ENCODE measurements at regions not wholly inside any gene's neighbourhood (a gene's known extent, or its start where the extent isn't known, plus 50 kb on each side); places are given as distances from the start of the nearest gene placed in this dataset.

- no peak overlapping the region for H3K27ac ChIP-seq (ENCODE audit: insufficient read depth, low read length, poor library complexity, severe bottlenecking)
- Mint-ChIP-seq H3K36me3 (no peaks in the 10 kb centered on the region), H3K9me3 (peaks cover 0 to 21% (median 11%) of the 10 kb centered on the region in 7 donors), H3K27ac (no peak overlapping the region), H3K27me3 (no peaks in the 10 kb centered on the region), H3K4me3 (no peak overlapping the region), H3K4me1 (no peaks in the 10 kb centered on the region)
- no peak for DNase-seq
- H3K36me3 ChIP-seq (ENCODE audit: control insufficient read depth, insufficient read depth, low read length): no peaks in the 10 kb centered on the region
- no peaks in the 10 kb centered on the region for H3K4me1 ChIP-seq (ENCODE audit: control insufficient read depth, insufficient read depth, low read length, poor library complexity, severe bottlenecking)
- H3K4me3 ChIP-seq (ENCODE audit: low read depth, low read length): no peak overlapping the region
- ATAC-seq (ENCODE audit: low read depth in 2 of 2): no peak
- H3K9me3 ChIP-seq (ENCODE audit: control insufficient read depth in 2 of 2, low read length in 2 of 2): no peaks in the 10 kb centered on the region
- H3K27me3 ChIP-seq (ENCODE audit: control insufficient read depth, insufficient read depth, low read length): no peaks in the 10 kb centered on the region
Measured at GRCh38 chr1:72643142-72643541, 360.8 kb upstream of the NEGR1 start.

GRCh38 chr1:72637593-72637992, 355.3 kb upstream of the NEGR1 start:
- H3K4me1 ChIP-seq (ENCODE audit: control insufficient read depth, insufficient read depth, low read length, poor library complexity, severe bottlenecking): no peaks in the 10 kb centered on the region
- H3K4me1 Mint-ChIP-seq: peaks cover 0 to 5% (median 0%) of the 10 kb centered on the region in 4 donors
- H3K27me3 Mint-ChIP-seq: no peaks in the 10 kb centered on the region
- no peaks in the 10 kb centered on the region for H3K9me3 ChIP-seq (ENCODE audit: control insufficient read depth in 2 of 2, low read length in 2 of 2)
- no peak overlapping the region for H3K27ac Mint-ChIP-seq
- H3K36me3 Mint-ChIP-seq: no peaks in the 10 kb centered on the region
- no peak for DNase-seq
- H3K4me3 ChIP-seq (ENCODE audit: low read depth, low read length): no peak overlapping the region
- peaks cover 3 to 20% (median 7%) of the 10 kb centered on the region in 7 donors for H3K9me3 Mint-ChIP-seq
- ATAC-seq (ENCODE audit: low read depth in 2 of 2): no peak
- no peak overlapping the region for H3K27ac ChIP-seq (ENCODE audit: insufficient read depth, low read length, poor library complexity, severe bottlenecking)
- H3K36me3 ChIP-seq (ENCODE audit: control insufficient read depth, insufficient read depth, low read length): no peaks in the 10 kb centered on the region
- H3K4me3 Mint-ChIP-seq: no peak overlapping the region
- no peaks in the 10 kb centered on the region for H3K27me3 ChIP-seq (ENCODE audit: control insufficient read depth, insufficient read depth, low read length)

- Mint-ChIP-seq H3K27me3 (no peaks in the 10 kb centered on the region), H3K4me3 (no peak overlapping the region), H3K36me3 (no peaks in the 10 kb centered on the region), H3K27ac (no peak overlapping the region), H3K9me3 (peaks cover 3 to 17% (median 7%) of the 10 kb centered on the region in 7 donors), H3K4me1 (peaks cover 0 to 5% (median 0%) of the 10 kb centered on the region in 4 donors)
- H3K9me3 ChIP-seq (ENCODE audit: control insufficient read depth in 2 of 2, low read length in 2 of 2): no peaks in the 10 kb centered on the region
- H3K27me3 ChIP-seq (ENCODE audit: control insufficient read depth, insufficient read depth, low read length): no peaks in the 10 kb centered on the region
- no peaks in the 10 kb centered on the region for H3K36me3 ChIP-seq (ENCODE audit: control insufficient read depth, insufficient read depth, low read length)
- H3K27ac ChIP-seq (ENCODE audit: insufficient read depth, low read length, poor library complexity, severe bottlenecking): no peak overlapping the region
- no peak overlapping the region for H3K4me3 ChIP-seq (ENCODE audit: low read depth, low read length)
- H3K4me1 ChIP-seq (ENCODE audit: control insufficient read depth, insufficient read depth, low read length, poor library complexity, severe bottlenecking): no peaks in the 10 kb centered on the region
- no peak for DNase-seq
- no peak for ATAC-seq (ENCODE audit: low read depth in 2 of 2)
Measured at GRCh38 chr1:72636631-72637030, 354.3 kb upstream of the NEGR1 start.

- Histone ChIP-seq H3K9me3 (ENCODE audit: control insufficient read depth in 2 of 2, low read length in 2 of 2) (no peaks in the 10 kb centered on the region), H3K27me3 (ENCODE audit: control insufficient read depth, insufficient read depth, low read length) (no peaks in the 10 kb centered on the region), H3K4me1 (ENCODE audit: control insufficient read depth, insufficient read depth, low read length, poor library complexity, severe bottlenecking) (no peaks in the 10 kb centered on the region), H3K36me3 (ENCODE audit: control insufficient read depth, insufficient read depth, low read length) (no peaks in the 10 kb centered on the region), H3K4me3 (ENCODE audit: low read depth, low read length) (no peak overlapping the region), H3K27ac (ENCODE audit: insufficient read depth, low read length, poor library complexity, severe bottlenecking) (no peak overlapping the region)
- no peak for ATAC-seq (ENCODE audit: low read depth in 2 of 2)
- Mint-ChIP-seq H3K9me3 (peaks cover 3 to 16% (median 7%) of the 10 kb centered on the region in 7 donors), H3K4me1 (peaks cover 0 to 5% (median 0%) of the 10 kb centered on the region in 4 donors), H3K36me3 (no peaks in the 10 kb centered on the region), H3K27ac (no peak overlapping the region), H3K4me3 (no peak overlapping the region), H3K27me3 (no peaks in the 10 kb centered on the region)
- DNase-seq: no peak
Measured at GRCh38 chr1:72635719-72636118, 353.4 kb upstream of the NEGR1 start.

GRCh38 chr1:72634946-72635345, 352.6 kb upstream of the NEGR1 start:
- no peak for DNase-seq
- Mint-ChIP-seq H3K27me3 (no peaks in the 10 kb centered on the region), H3K9me3 (peaks cover 3 to 16% (median 7%) of the 10 kb centered on the region in 7 donors), H3K27ac (no peak overlapping the region), H3K4me1 (peaks cover 0 to 5% (median 0%) of the 10 kb centered on the region in 4 donors), H3K36me3 (no peaks in the 10 kb centered on the region), H3K4me3 (no peak overlapping the region)
- H3K27ac ChIP-seq (ENCODE audit: insufficient read depth, low read length, poor library complexity, severe bottlenecking): no peak overlapping the region
- no peak overlapping the region for H3K4me3 ChIP-seq (ENCODE audit: low read depth, low read length)
- no peak for ATAC-seq (ENCODE audit: low read depth in 2 of 2)
- no peaks in the 10 kb centered on the region for H3K27me3 ChIP-seq (ENCODE audit: control insufficient read depth, insufficient read depth, low read length)
- no peaks in the 10 kb centered on the region for H3K36me3 ChIP-seq (ENCODE audit: control insufficient read depth, insufficient read depth, low read length)
- no peaks in the 10 kb centered on the region for H3K9me3 ChIP-seq (ENCODE audit: control insufficient read depth in 2 of 2, low read length in 2 of 2)
- H3K4me1 ChIP-seq (ENCODE audit: control insufficient read depth, insufficient read depth, low read length, poor library complexity, severe bottlenecking): no peaks in the 10 kb centered on the region

GRCh38 chr1:72631449-72631848, 349.1 kb upstream of the NEGR1 start:
- Mint-ChIP-seq H3K4me3 (no peak overlapping the region), H3K36me3 (no peaks in the 10 kb centered on the region), H3K9me3 (peaks cover 3 to 14% (median 4%) of the 10 kb centered on the region in 7 donors), H3K27me3 (no peaks in the 10 kb centered on the region), H3K4me1 (peaks cover 0 to 5% (median 0%) of the 10 kb centered on the region in 4 donors), H3K27ac (no peak overlapping the region)
- Histone ChIP-seq H3K9me3 (ENCODE audit: control insufficient read depth in 2 of 2, low read length in 2 of 2) (no peaks in the 10 kb centered on the region), H3K27me3 (ENCODE audit: control insufficient read depth, insufficient read depth, low read length) (no peaks in the 10 kb centered on the region), H3K36me3 (ENCODE audit: control insufficient read depth, insufficient read depth, low read length) (no peaks in the 10 kb centered on the region), H3K4me3 (ENCODE audit: low read depth, low read length) (no peak overlapping the region), H3K4me1 (ENCODE audit: control insufficient read depth, insufficient read depth, low read length, poor library complexity, severe bottlenecking) (no peaks in the 10 kb centered on the region), H3K27ac (ENCODE audit: insufficient read depth, low read length, poor library complexity, severe bottlenecking) (no peak overlapping the region)
- ATAC-seq (ENCODE audit: low read depth in 2 of 2) (no peak), DNase-seq (no peak)

- no peaks in the 10 kb centered on the region for H3K4me1 ChIP-seq (ENCODE audit: control insufficient read depth, insufficient read depth, low read length, poor library complexity, severe bottlenecking)
- peak in 1 of 3 donors; percentile 13 for DNase-seq
- no peak for ATAC-seq (ENCODE audit: low read depth in 2 of 2)
- Mint-ChIP-seq H3K9me3 (peaks cover 0 to 4% (median 0%) of the 10 kb centered on the region in 7 donors), H3K4me1 (no peaks in the 10 kb centered on the region), H3K27ac (no peak overlapping the region), H3K27me3 (no peaks in the 10 kb centered on the region), H3K36me3 (no peaks in the 10 kb centered on the region), H3K4me3 (no peak overlapping the region)
- H3K9me3 ChIP-seq (ENCODE audit: control insufficient read depth in 2 of 2, low read length in 2 of 2): no peaks in the 10 kb centered on the region
- no peaks in the 10 kb centered on the region for H3K36me3 ChIP-seq (ENCODE audit: control insufficient read depth, insufficient read depth, low read length)
- H3K27me3 ChIP-seq (ENCODE audit: control insufficient read depth, insufficient read depth, low read length): no peaks in the 10 kb centered on the region
- no peak overlapping the region for H3K27ac ChIP-seq (ENCODE audit: insufficient read depth, low read length, poor library complexity, severe bottlenecking)
- H3K4me3 ChIP-seq (ENCODE audit: low read depth, low read length): no peak overlapping the region
Measured at GRCh38 chr1:72623299-72623708, 341.0 kb upstream of the NEGR1 start.

GRCh38 chr1:72620453-72620852, 338.1 kb upstream of the NEGR1 start:
- no peak for ATAC-seq (ENCODE audit: low read depth in 2 of 2)
- Mint-ChIP-seq H3K27me3 (no peaks in the 10 kb centered on the region), H3K27ac (no peak overlapping the region), H3K36me3 (no peaks in the 10 kb centered on the region), H3K9me3 (peaks cover 0 to 4% (median 0%) of the 10 kb centered on the region in 7 donors), H3K4me3 (no peak overlapping the region), H3K4me1 (no peaks in the 10 kb centered on the region)
- no peak for DNase-seq
- Histone ChIP-seq H3K27ac (ENCODE audit: insufficient read depth, low read length, poor library complexity, severe bottlenecking) (no peak overlapping the region), H3K36me3 (ENCODE audit: control insufficient read depth, insufficient read depth, low read length) (no peaks in the 10 kb centered on the region), H3K4me1 (ENCODE audit: control insufficient read depth, insufficient read depth, low read length, poor library complexity, severe bottlenecking) (no peaks in the 10 kb centered on the region), H3K27me3 (ENCODE audit: control insufficient read depth, insufficient read depth, low read length) (no peaks in the 10 kb centered on the region), H3K9me3 (ENCODE audit: control insufficient read depth in 2 of 2, low read length in 2 of 2) (no peaks in the 10 kb centered on the region), H3K4me3 (ENCODE audit: low read depth, low read length) (no peak overlapping the region)

Data from CD4-positive, CD25-positive, alpha-beta regulatory T cell (primary cell).